Amniotic epithelial cell (primary cell): ENCODE measurements at regions not wholly inside any gene's neighbourhood (a gene's known extent, or its start where the extent isn't known, plus 50 kb on each side); places are given as distances from the start of the nearest gene placed in this dataset.

ENCODE experiments used
- DNase-seq: peaks from one replicate; pipeline ENCODE4 v3.0.0-alpha.2; 2010; ENCODE audit warnings: low read depth

GRCh38 chr13:31896427-31896826 lies 135.1 kb upstream of the FRY start:
- peak; percentile 92 for DNase-seq

GRCh38 chr13:31898378-31899071 lies 133.0 kb upstream of the FRY start:
- DNase-seq: no peak

- no peak for DNase-seq
Observed at GRCh38 chr13:31901985-31902384, 129.6 kb upstream of the FRY start.

- peak; percentile 64 for DNase-seq
Observed at GRCh38 chr13:31903111-31903815, 128.3 kb upstream of the FRY start.

GRCh38 chr13:31904941-31905824 lies 126.4 kb upstream of the FRY start:
- no peak for DNase-seq

GRCh38 chr13:31905961-31906360 lies 125.6 kb upstream of the FRY start:
- no peak for DNase-seq

- no peak for DNase-seq
Observed at GRCh38 chr13:31908696-31909411, 122.7 kb upstream of the FRY start.

GRCh38 chr13:31909864-31910551 lies 121.6 kb upstream of the FRY start:
- DNase-seq: peak; percentile 54

GRCh38 chr13:31910633-31911032 lies 120.9 kb upstream of the FRY start:
- DNase-seq: no peak

- no peak for DNase-seq
Observed at GRCh38 chr13:31912647-31913401, 118.8 kb upstream of the FRY start.

GRCh38 chr13:31913459-31913858 lies 118.1 kb upstream of the FRY start:
- DNase-seq: no peak

GRCh38 chr13:31914843-31915242 lies 116.7 kb upstream of the FRY start:
- no peak for DNase-seq

GRCh38 chr13:31918707-31919106 lies 112.9 kb upstream of the FRY start:
- DNase-seq: no peak

- no peak for DNase-seq
Observed at GRCh38 chr13:31919241-31919640, 112.3 kb upstream of the FRY start.

- no peak for DNase-seq
Observed at GRCh38 chr13:31919971-31920726, 111.4 kb upstream of the FRY start.

GRCh38 chr13:31920727-31921100 lies 110.9 kb upstream of the FRY start:
- DNase-seq: no peak

- no peak for DNase-seq
Observed at GRCh38 chr13:31922724-31923123, 108.8 kb upstream of the FRY start.

GRCh38 chr13:31923134-31923763 lies 108.3 kb upstream of the FRY start:
- DNase-seq: no peak

GRCh38 chr13:31925079-31925478 lies 106.5 kb upstream of the FRY start:
- no peak for DNase-seq

GRCh38 chr13:31927219-31927653 lies 104.3 kb upstream of the FRY start:
- no peak for DNase-seq
